Gastroesophageal sphincter (tissue), 4 donors: ENCODE measurements at regions not wholly inside any gene's neighbourhood (a gene's known extent, or its start where the extent isn't known, plus 50 kb on each side); places are given as distances from the start of the nearest gene placed in this dataset.

Experiments
- ATAC-seq: fragments of 150-250 bp; one replicate; pipeline ENCODE4 v1.9.1; 2016; ENCODE audit warnings: mild to moderate bottlenecking, moderate library complexity
- H3K27ac ChIP-seq, 4 donors: fragments of 200-600 bp; sonication (generic) in 3 of 4; 1 replicate in 3 of 4; 2 replicates in 1 of 4; pipeline ENCODE4 v1.5.1; 2016 to 2019
- H3K27me3 ChIP-seq: fragments of 200-600 bp; sonication (generic); one replicate; pipeline ENCODE4 v1.5.1; 2019
- H3K36me3 ChIP-seq, 2 donors: fragments of 200-600 bp; sonication (generic); one replicate each; pipeline ENCODE4 v1.5.1; 2019; ENCODE audit warnings: control low read depth in 1 of 2
- H3K4me1 ChIP-seq, 3 donors: fragments of 200-600 bp; sonication (generic); 1 replicate in 2 of 3; 2 replicates in 1 of 3; pipeline ENCODE4 v1.5.1; 2016 to 2019; ENCODE audit warnings: control low read depth in 2 of 3
- H3K4me3 ChIP-seq, 2 donors: fragments of 200-600 bp; sonication (generic); one replicate each; pipeline ENCODE4 v1.5.1; 2019; ENCODE audit warnings: mild to moderate bottlenecking in 1 of 2, moderate library complexity in 1 of 2
- H3K9me3 ChIP-seq, 3 donors: fragments of 200-600 bp; sonication (generic); one replicate each; pipeline ENCODE4 v1.5.1; 2017 to 2019; ENCODE audit warnings: control low read depth in 2 of 3
- EP300 ChIP-seq: sonication (generic); formaldehyde crosslinking; IDR thresholded peaks from one replicate; pipeline ENCODE4 v1.6.1; 2017; ENCODE audit warnings: antibody characterized with exemption, mild to moderate bottlenecking
- POLR2A ChIP-seq, 2 donors: fragments of 450-650 bp; IDR thresholded peaks; one replicate each; pipeline ENCODE4 v1.6.1; 2017; ENCODE audit warnings: antibody characterized with exemption in 2 of 2, mild to moderate bottlenecking in 2 of 2, moderate library complexity in 1 of 2
- POLR2AphosphoS5 ChIP-seq: sonication (generic); formaldehyde crosslinking; IDR thresholded peaks from one replicate; pipeline ENCODE4 v1.6.1; 2017; ENCODE audit warnings: antibody characterized with exemption
- WGBS, 2 donors: methylation state at CpG; one replicate each; pipeline ENCODE4 v1.1.5; 2018; ENCODE audit warnings: low coverage in 1 of 2; 5-methylcytosine and 5-hydroxymethylcytosine counted together
- TF ChIP-seq, protein P1 (sequence below), 4 experiments: fragments of 200-600 bp in 2 of 4; fragments of 450-650 bp in 2 of 4; sonication (generic) in 1 of 4; IDR thresholded peaks; one replicate each; pipeline ENCODE4 v1.5.1; 2017 to 2019; ENCODE audit warnings: antibody characterized with exemption in 4 of 4, mild to moderate bottlenecking in 2 of 4, moderate library complexity in 2 of 4

- ATAC-seq: no peak
- no peaks in the 10 kb centered on the region for H3K4me1 ChIP-seq
- no peaks in the 10 kb centered on the region for H3K36me3 ChIP-seq
- no peak overlapping the region for H3K4me3 ChIP-seq
- no peak for TF ChIP-seq EP300
- no peak for TF ChIP-seq POLR2AphosphoS5
- TF ChIP-seq, protein P1, sequence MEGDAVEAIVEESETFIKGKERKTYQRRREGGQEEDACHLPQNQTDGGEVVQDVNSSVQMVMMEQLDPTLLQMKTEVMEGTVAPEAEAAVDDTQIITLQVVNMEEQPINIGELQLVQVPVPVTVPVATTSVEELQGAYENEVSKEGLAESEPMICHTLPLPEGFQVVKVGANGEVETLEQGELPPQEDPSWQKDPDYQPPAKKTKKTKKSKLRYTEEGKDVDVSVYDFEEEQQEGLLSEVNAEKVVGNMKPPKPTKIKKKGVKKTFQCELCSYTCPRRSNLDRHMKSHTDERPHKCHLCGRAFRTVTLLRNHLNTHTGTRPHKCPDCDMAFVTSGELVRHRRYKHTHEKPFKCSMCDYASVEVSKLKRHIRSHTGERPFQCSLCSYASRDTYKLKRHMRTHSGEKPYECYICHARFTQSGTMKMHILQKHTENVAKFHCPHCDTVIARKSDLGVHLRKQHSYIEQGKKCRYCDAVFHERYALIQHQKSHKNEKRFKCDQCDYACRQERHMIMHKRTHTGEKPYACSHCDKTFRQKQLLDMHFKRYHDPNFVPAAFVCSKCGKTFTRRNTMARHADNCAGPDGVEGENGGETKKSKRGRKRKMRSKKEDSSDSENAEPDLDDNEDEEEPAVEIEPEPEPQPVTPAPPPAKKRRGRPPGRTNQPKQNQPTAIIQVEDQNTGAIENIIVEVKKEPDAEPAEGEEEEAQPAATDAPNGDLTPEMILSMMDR (IDR thresholded peaks at IDR 0.05): no peak
- no peak for TF ChIP-seq POLR2A (IDR thresholded peaks at IDR 0.05)
- H3K9me3 ChIP-seq: peaks cover 0 to 16% (median 0%) of the 10 kb centered on the region in 3 donors
- no peak overlapping the region for H3K27ac ChIP-seq
- H3K27me3 ChIP-seq: no peaks in the 10 kb centered on the region
- 89 to 96% methylated on average over 2 of the region's 2 CpGs for WGBS, 2 donors
These were observed 233.6 kb downstream of the KTN1 start for GRCh38 chr14:55813630-55814029.

- H3K36me3 ChIP-seq: no peaks in the 10 kb centered on the region
- peaks cover 0 to 16% (median 0%) of the 10 kb centered on the region in 3 donors for H3K9me3 ChIP-seq
- ATAC-seq: no peak
- 57 to 78% methylated on average over 1 of the region's 1 CpG for WGBS, 2 donors
- TF ChIP-seq, protein P1 (IDR thresholded peaks at IDR 0.05): no peak
- TF ChIP-seq EP300 (no peak), POLR2A (IDR thresholded peaks at IDR 0.05) (no peak), POLR2AphosphoS5 (no peak)
- no peak overlapping the region for H3K27ac ChIP-seq
- H3K27me3 ChIP-seq: no peaks in the 10 kb centered on the region
- no peak overlapping the region for H3K4me3 ChIP-seq
- no peaks in the 10 kb centered on the region for H3K4me1 ChIP-seq
These were observed 234.1 kb downstream of the KTN1 start for GRCh38 chr14:55814064-55814463.

- H3K9me3 ChIP-seq: peaks cover 0 to 16% (median 0%) of the 10 kb centered on the region in 3 donors
- H3K36me3 ChIP-seq: no peaks in the 10 kb centered on the region
- no peak for ATAC-seq
- H3K27ac ChIP-seq: no peak overlapping the region
- H3K4me1 ChIP-seq: no peaks in the 10 kb centered on the region
- H3K4me3 ChIP-seq: no peak overlapping the region
- TF ChIP-seq EP300 (no peak), POLR2A (IDR thresholded peaks at IDR 0.05) (no peak), POLR2AphosphoS5 (no peak)
- TF ChIP-seq, protein P1 (IDR thresholded peaks at IDR 0.05): no peak
- 91 to 100% methylated on average over 1 of the region's 1 CpG for WGBS, 2 donors
- no peaks in the 10 kb centered on the region for H3K27me3 ChIP-seq
These were observed 234.9 kb downstream of the KTN1 start for GRCh38 chr14:55814873-55815272.

DNA sequence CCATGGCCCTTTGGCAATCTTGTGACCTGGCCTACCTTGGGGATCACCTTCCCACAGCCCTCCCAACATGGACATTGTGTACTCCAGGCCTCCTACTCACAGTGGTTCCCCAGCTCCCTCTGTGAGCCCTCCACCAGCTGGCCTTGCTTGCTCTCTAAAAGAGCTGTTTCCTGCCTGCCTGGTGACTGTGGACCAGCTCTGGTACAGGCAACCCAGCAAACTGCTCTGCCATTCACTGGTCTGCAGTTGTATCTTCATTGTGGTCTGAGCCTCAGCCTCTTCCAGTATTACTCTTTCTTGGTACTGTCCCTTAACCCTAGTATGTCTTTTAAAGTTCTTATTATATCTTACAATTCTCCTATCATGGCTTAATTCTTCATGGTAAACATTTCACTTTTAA is 236.2 kb downstream of the KTN1 start:
- no peak for TF ChIP-seq POLR2AphosphoS5
- no peak for TF ChIP-seq EP300
- TF ChIP-seq POLR2A (IDR thresholded peaks at IDR 0.05): no peak
- TF ChIP-seq, protein P1 (IDR thresholded peaks at IDR 0.05): no peak
- no peaks in the 10 kb centered on the region for H3K27me3 ChIP-seq

DNA sequence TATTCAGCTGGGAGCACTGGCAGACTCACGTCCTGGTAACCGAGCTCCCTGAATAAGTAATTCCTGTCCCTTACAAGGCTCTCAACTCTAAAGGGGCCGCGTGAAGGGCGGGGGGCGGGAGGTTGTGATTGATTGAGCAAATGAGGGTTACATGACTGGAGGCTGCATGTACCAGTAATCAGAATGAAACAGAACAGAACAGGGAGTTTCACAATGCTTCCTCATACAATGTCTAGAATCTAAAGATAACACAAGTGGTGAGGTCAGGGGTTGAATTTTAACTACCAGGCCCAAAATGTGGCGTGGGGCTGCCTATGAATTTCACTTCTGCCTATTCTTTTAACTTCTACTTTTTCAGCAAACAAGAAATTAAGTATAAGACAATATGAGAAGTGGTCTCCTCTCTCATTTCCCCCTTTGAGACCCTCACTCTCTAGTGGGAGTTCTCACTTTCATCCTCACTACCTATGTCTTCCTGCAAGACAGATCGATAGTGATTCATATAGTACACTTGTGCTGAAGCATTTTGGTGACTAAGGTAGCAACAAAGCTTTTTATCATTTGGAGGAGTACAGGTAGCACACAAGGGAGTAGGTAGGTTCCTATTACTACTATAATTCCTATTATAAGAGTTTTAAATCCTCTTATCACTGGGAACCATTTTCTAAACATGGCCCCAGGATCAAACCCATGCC is 239.8 kb downstream of the KTN1 start:
- Histone ChIP-seq H3K9me3 (peaks cover 0 to 36% (median 0%) of the 10 kb centered on the region in 3 donors), H3K27me3 (no peaks in the 10 kb centered on the region), H3K27ac (no peak overlapping the region), H3K4me1 (no peaks in the 10 kb centered on the region), H3K4me3 (no peak overlapping the region), H3K36me3 (no peaks in the 10 kb centered on the region)
- TF ChIP-seq, protein P1 (IDR thresholded peaks at IDR 0.05): no peak
- no peak for TF ChIP-seq EP300
- TF ChIP-seq POLR2AphosphoS5: no peak
- no peak for TF ChIP-seq POLR2A (IDR thresholded peaks at IDR 0.05)
- 65 to 84% methylated on average over 5 to 8 of the region's 8 CpGs for WGBS, 2 donors
- ATAC-seq: no peak

More for the DNA sequence above, 236.2 kb downstream of the KTN1 start:
- H3K4me1 ChIP-seq: no peaks in the 10 kb centered on the region
- ATAC-seq: no peak
- no peak overlapping the region for H3K27ac ChIP-seq
- H3K36me3 ChIP-seq: no peaks in the 10 kb centered on the region
- H3K9me3 ChIP-seq: peaks cover 0 to 23% (median 0%) of the 10 kb centered on the region in 3 donors
- H3K4me3 ChIP-seq: no peak overlapping the region
